ENCODE measurements at regions not wholly inside any gene's neighbourhood (a gene's known extent, or its start where the extent isn't known, plus 50 kb on each side); places are given as distances from the start of the nearest gene placed in this dataset.

DNA sequence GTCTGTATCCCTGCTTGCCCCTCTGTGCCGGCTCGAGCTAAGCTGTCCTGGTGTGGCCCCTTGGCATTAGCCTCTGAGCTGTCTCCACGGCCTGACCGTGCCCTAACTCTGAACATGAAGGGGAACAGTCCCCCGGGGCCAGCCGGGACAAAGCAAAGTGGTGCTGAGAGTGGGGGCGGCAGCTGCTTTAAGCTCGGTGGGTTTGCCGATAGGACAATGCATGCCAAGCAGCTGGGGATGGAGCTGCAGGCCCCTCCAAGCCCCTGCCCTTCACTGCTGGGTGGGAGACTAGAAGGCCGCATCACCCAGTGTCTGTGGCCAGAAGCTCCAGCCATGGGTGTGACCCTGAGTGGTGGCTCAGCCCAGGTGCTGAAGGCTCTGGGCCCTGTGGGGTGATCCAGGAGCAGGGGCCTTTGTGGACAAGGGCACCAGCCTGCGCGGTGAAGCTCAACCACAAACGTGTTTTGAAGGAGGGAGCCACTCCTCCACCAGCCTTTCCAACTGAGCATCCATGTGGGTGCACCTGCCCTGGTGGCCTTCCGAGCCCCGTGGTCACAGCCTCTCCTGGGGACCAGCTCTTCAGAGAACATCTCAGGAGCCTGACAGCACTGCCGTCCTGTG lies 242.5 kb downstream of the ERMARD start (continued):
- TF ChIP-seq, protein P1, sequence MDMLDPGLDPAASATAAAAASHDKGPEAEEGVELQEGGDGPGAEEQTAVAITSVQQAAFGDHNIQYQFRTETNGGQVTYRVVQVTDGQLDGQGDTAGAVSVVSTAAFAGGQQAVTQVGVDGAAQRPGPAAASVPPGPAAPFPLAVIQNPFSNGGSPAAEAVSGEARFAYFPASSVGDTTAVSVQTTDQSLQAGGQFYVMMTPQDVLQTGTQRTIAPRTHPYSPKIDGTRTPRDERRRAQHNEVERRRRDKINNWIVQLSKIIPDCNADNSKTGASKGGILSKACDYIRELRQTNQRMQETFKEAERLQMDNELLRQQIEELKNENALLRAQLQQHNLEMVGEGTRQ (CRISPR knock-in tag; IDR thresholded peaks at IDR 0.05), result no peak
- no peak for TF ChIP-seq RORB (CRISPR knock-in tag; IDR thresholded peaks at IDR 0.05)
- TF ChIP-seq, protein P2, sequence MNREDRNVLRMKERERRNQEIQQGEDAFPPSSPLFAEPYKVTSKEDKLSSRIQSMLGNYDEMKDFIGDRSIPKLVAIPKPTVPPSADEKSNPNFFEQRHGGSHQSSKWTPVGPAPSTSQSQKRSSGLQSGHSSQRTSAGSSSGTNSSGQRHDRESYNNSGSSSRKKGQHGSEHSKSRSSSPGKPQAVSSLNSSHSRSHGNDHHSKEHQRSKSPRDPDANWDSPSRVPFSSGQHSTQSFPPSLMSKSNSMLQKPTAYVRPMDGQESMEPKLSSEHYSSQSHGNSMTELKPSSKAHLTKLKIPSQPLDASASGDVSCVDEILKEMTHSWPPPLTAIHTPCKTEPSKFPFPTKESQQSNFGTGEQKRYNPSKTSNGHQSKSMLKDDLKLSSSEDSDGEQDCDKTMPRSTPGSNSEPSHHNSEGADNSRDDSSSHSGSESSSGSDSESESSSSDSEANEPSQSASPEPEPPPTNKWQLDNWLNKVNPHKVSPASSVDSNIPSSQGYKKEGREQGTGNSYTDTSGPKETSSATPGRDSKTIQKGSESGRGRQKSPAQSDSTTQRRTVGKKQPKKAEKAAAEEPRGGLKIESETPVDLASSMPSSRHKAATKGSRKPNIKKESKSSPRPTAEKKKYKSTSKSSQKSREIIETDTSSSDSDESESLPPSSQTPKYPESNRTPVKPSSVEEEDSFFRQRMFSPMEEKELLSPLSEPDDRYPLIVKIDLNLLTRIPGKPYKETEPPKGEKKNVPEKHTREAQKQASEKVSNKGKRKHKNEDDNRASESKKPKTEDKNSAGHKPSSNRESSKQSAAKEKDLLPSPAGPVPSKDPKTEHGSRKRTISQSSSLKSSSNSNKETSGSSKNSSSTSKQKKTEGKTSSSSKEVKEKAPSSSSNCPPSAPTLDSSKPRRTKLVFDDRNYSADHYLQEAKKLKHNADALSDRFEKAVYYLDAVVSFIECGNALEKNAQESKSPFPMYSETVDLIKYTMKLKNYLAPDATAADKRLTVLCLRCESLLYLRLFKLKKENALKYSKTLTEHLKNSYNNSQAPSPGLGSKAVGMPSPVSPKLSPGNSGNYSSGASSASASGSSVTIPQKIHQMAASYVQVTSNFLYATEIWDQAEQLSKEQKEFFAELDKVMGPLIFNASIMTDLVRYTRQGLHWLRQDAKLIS (CRISPR knock-in tag; IDR thresholded peaks at IDR 0.05; ENCODE audit: borderline replicate concordance), result no peak
- no peak for TF ChIP-seq MYBL2 (CRISPR knock-in tag; IDR thresholded peaks at IDR 0.05)
- TF ChIP-seq JUN (CRISPR knock-in tag; IDR thresholded peaks at IDR 0.05), result no peak
- TF ChIP-seq, protein P3, sequence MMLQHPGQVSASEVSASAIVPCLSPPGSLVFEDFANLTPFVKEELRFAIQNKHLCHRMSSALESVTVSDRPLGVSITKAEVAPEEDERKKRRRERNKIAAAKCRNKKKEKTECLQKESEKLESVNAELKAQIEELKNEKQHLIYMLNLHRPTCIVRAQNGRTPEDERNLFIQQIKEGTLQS (CRISPR knock-in tag; conservative IDR thresholded peaks at IDR 0.05), result no peak
- no peak for TF ChIP-seq SOX15 (CRISPR knock-in tag; IDR thresholded peaks at IDR 0.05)

DNA sequence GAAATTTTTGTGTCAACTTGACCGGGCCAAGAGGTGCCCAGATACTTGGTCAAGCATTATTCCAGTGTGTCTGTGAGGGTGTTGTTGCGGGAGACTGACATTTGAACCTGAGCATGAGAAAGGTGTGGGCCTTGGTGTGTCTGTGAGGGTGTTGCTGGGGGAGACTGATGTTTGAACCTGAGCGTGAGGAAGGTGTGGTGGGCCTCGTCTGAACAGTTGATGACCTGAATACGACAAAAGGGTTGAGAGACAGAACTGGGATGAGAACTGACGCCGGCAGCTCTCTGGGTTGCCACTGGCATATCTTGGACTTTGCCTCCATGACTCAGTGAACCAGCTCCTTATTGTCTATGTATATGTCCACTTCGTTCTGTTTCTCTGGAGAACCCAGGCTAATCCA lies 240.5 kb downstream of the ERMARD start:
- H3K27me3 Mint-ChIP-seq (ENCODE audit: low read depth), result no peaks in the 10 kb centered on the region
- ATAC-seq (no peak), DNase-seq (ENCODE audit: low spot score) (no peak)
- TF ChIP-seq TEAD4 (CRISPR knock-in tag; IDR thresholded peaks at IDR 0.05) (no peak), NFATC4 (CRISPR knock-in tag; IDR thresholded peaks at IDR 0.05) (no peak), EMX1 (CRISPR knock-in tag; IDR thresholded peaks at IDR 0.05) (no peak), MXD4 (CRISPR knock-in tag; IDR thresholded peaks at IDR 0.05; ENCODE audit: borderline replicate concordance) (no peak), ATF1 (CRISPR knock-in tag; IDR thresholded peaks at IDR 0.05) (no peak), CREM (CRISPR knock-in tag; IDR thresholded peaks at IDR 0.05) (no peak), RORB (CRISPR knock-in tag; IDR thresholded peaks at IDR 0.05) (no peak)
- TF ChIP-seq, protein P4, sequence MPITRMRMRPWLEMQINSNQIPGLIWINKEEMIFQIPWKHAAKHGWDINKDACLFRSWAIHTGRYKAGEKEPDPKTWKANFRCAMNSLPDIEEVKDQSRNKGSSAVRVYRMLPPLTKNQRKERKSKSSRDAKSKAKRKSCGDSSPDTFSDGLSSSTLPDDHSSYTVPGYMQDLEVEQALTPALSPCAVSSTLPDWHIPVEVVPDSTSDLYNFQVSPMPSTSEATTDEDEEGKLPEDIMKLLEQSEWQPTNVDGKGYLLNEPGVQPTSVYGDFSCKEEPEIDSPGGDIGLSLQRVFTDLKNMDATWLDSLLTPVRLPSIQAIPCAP (CRISPR knock-in tag; IDR thresholded peaks at IDR 0.05), result no peak
- TF ChIP-seq, protein P5, sequence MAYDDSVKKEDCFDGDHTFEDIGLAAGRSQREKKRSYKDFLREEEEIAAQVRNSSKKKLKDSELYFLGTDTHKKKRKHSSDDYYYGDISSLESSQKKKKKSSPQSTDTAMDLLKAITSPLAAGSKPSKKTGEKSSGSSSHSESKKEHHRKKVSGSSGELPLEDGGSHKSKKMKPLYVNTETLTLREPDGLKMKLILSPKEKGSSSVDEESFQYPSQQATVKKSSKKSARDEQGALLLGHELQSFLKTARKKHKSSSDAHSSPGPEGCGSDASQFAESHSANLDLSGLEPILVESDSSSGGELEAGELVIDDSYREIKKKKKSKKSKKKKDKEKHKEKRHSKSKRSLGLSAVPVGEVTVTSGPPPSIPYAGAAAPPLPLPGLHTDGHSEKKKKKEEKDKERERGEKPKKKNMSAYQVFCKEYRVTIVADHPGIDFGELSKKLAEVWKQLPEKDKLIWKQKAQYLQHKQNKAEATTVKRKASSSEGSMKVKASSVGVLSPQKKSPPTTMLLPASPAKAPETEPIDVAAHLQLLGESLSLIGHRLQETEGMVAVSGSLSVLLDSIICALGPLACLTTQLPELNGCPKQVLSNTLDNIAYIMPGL (CRISPR knock-in tag; IDR thresholded peaks at IDR 0.05), result no peak
- TF ChIP-seq, protein P2 (CRISPR knock-in tag; IDR thresholded peaks at IDR 0.05; ENCODE audit: borderline replicate concordance), result no peak
- TF ChIP-seq, protein P6, sequence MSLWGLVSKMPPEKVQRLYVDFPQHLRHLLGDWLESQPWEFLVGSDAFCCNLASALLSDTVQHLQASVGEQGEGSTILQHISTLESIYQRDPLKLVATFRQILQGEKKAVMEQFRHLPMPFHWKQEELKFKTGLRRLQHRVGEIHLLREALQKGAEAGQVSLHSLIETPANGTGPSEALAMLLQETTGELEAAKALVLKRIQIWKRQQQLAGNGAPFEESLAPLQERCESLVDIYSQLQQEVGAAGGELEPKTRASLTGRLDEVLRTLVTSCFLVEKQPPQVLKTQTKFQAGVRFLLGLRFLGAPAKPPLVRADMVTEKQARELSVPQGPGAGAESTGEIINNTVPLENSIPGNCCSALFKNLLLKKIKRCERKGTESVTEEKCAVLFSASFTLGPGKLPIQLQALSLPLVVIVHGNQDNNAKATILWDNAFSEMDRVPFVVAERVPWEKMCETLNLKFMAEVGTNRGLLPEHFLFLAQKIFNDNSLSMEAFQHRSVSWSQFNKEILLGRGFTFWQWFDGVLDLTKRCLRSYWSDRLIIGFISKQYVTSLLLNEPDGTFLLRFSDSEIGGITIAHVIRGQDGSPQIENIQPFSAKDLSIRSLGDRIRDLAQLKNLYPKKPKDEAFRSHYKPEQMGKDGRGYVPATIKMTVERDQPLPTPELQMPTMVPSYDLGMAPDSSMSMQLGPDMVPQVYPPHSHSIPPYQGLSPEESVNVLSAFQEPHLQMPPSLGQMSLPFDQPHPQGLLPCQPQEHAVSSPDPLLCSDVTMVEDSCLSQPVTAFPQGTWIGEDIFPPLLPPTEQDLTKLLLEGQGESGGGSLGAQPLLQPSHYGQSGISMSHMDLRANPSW (CRISPR knock-in tag; conservative IDR thresholded peaks at IDR 0.05; ENCODE audit: low read depth), result no peak
- TF ChIP-seq, protein P7, sequence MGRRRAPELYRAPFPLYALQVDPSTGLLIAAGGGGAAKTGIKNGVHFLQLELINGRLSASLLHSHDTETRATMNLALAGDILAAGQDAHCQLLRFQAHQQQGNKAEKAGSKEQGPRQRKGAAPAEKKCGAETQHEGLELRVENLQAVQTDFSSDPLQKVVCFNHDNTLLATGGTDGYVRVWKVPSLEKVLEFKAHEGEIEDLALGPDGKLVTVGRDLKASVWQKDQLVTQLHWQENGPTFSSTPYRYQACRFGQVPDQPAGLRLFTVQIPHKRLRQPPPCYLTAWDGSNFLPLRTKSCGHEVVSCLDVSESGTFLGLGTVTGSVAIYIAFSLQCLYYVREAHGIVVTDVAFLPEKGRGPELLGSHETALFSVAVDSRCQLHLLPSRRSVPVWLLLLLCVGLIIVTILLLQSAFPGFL (CRISPR knock-in tag; IDR thresholded peaks at IDR 0.05; ENCODE audit: borderline replicate concordance), result no peak
- TF ChIP-seq, protein P8, sequence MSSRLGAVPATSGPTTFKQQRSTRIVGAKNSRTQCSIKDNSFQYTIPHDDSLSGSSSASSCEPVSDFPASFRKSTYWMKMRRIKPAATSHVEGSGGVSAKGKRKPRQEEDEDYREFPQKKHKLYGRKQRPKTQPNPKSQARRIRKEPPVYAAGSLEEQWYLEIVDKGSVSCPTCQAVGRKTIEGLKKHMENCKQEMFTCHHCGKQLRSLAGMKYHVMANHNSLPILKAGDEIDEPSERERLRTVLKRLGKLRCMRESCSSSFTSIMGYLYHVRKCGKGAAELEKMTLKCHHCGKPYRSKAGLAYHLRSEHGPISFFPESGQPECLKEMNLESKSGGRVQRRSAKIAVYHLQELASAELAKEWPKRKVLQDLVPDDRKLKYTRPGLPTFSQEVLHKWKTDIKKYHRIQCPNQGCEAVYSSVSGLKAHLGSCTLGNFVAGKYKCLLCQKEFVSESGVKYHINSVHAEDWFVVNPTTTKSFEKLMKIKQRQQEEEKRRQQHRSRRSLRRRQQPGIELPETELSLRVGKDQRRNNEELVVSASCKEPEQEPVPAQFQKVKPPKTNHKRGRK (CRISPR knock-in tag; IDR thresholded peaks at IDR 0.05; ENCODE audit: borderline replicate concordance), result no peak
- H3K36me3 Mint-ChIP-seq, result no peaks in the 10 kb centered on the region
- H3K4me3 Mint-ChIP-seq, result no peak overlapping the region
- H3K4me1 Mint-ChIP-seq, result peaks cover 7% of the 10 kb centered on the region
- no peak overlapping the region for H3K27ac Mint-ChIP-seq
- POLR2A ChIA-PET, result no interaction called here
- 0 out of 2 replicates have a peak, but pooled peaks cover 4% of the 10 kb centered on the region for H3K9me3 Mint-ChIP-seq
- CTCF ChIA-PET, result no interaction called here

Measured in WTC11 (cell line).